ENCODE measurements at regions not wholly inside any gene's neighbourhood (a gene's known extent, or its start where the extent isn't known, plus 50 kb on each side); places are given as distances from the start of the nearest gene placed in this dataset.

GRCh38 chr17:68135141-68135887 is 99.8 kb downstream of the KPNA2 start:
- no peak for DNase-seq
- no peaks in the 10 kb centered on the region for H3K27me3 ChIP-seq (replicated peaks in 2 of 5; ENCODE audit: control insufficient read depth in 4 of 5, insufficient read depth in 5 of 5, low read length in 4 of 5)
- peaks cover 0 to 11% (median 0%) of the 10 kb centered on the region in 4 experiments for H3K4me1 ChIP-seq (ENCODE audit: control extremely low read depth in 1 of 4, control insufficient read depth in 4 of 4, insufficient read depth in 4 of 4, low read length in 3 of 4)
- ChIA-PET CTCF (interaction anchor here (1.2 to 1.3 kb wide), 2 partner anchors 61 to 322 kb away, joined by 3 read pairs; partner anchors contain the start of gene WIPI1), POLR2A (no interaction called here)
- H3K27ac ChIP-seq (ENCODE audit: insufficient read depth in 1 of 2, low read depth in 1 of 2, low read length in 2 of 2, poor library complexity in 1 of 2, severe bottlenecking in 2 of 2), result no peak overlapping the region
- no peak overlapping the region for H3K4me3 ChIP-seq (ENCODE audit: control insufficient read depth in 1 of 7, extremely low read depth in 1 of 7, insufficient read depth in 4 of 7, low read depth in 2 of 7, low read length in 6 of 7)
- peaks cover 2 to 12% (median 6%) of the 10 kb centered on the region in 4 experiments for H3K36me3 ChIP-seq (ENCODE audit: control insufficient read depth in 4 of 4, insufficient read depth in 4 of 4, low read length in 3 of 4)
- no peaks in the 10 kb centered on the region for H3K9me3 ChIP-seq (ENCODE audit: control extremely low read depth in 1 of 5, control insufficient read depth in 4 of 5, insufficient read depth in 2 of 5, low read depth in 1 of 5, low read length in 4 of 5)
- 98% methylated on average over 32 of the region's 40 CpGs for WGBS (ENCODE audit: insufficient coverage)

GRCh38 chr17:68141050-68141449 is 105.5 kb downstream of the KPNA2 start:
- Histone ChIP-seq H3K9me3 (ENCODE audit: control extremely low read depth in 1 of 5, control insufficient read depth in 4 of 5, insufficient read depth in 2 of 5, low read depth in 1 of 5, low read length in 4 of 5) (no peaks in the 10 kb centered on the region), H3K4me1 (ENCODE audit: control extremely low read depth in 1 of 4, control insufficient read depth in 4 of 4, insufficient read depth in 4 of 4, low read length in 3 of 4) (no peaks in the 10 kb centered on the region), H3K27me3 (replicated peaks in 2 of 5; ENCODE audit: control insufficient read depth in 4 of 5, insufficient read depth in 5 of 5, low read length in 4 of 5) (no peaks in the 10 kb centered on the region), H3K36me3 (ENCODE audit: control insufficient read depth in 4 of 4, insufficient read depth in 4 of 4, low read length in 3 of 4) (no peaks in the 10 kb centered on the region), H3K27ac (ENCODE audit: insufficient read depth in 1 of 2, low read depth in 1 of 2, low read length in 2 of 2, poor library complexity in 1 of 2, severe bottlenecking in 2 of 2) (no peak overlapping the region), H3K4me3 (ENCODE audit: control insufficient read depth in 1 of 7, extremely low read depth in 1 of 7, insufficient read depth in 4 of 7, low read depth in 2 of 7, low read length in 6 of 7) (no peak overlapping the region)
- no peak for DNase-seq
- POLR2A ChIA-PET, result no interaction called here
- WGBS (ENCODE audit: insufficient coverage), result 91% methylated on average over 1 of the region's 3 CpGs
- CTCF ChIA-PET, result no interaction called here

GRCh38 chr17:68142595-68142994 is 105.2 kb upstream of the AMZ2 start:
- no CpG with 5 or more reads among the region's 1 CpG for WGBS (ENCODE audit: insufficient coverage)
- POLR2A ChIA-PET, result no interaction called here
- no peaks in the 10 kb centered on the region for H3K36me3 ChIP-seq (ENCODE audit: control insufficient read depth in 4 of 4, insufficient read depth in 4 of 4, low read length in 3 of 4)
- no peak for DNase-seq
- no peaks in the 10 kb centered on the region for H3K9me3 ChIP-seq (ENCODE audit: control extremely low read depth in 1 of 5, control insufficient read depth in 4 of 5, insufficient read depth in 2 of 5, low read depth in 1 of 5, low read length in 4 of 5)
- H3K27ac ChIP-seq (ENCODE audit: insufficient read depth in 1 of 2, low read depth in 1 of 2, low read length in 2 of 2, poor library complexity in 1 of 2, severe bottlenecking in 2 of 2), result no peak overlapping the region
- H3K4me3 ChIP-seq (ENCODE audit: control insufficient read depth in 1 of 7, extremely low read depth in 1 of 7, insufficient read depth in 4 of 7, low read depth in 2 of 7, low read length in 6 of 7), result no peak overlapping the region
- H3K4me1 ChIP-seq (ENCODE audit: control extremely low read depth in 1 of 4, control insufficient read depth in 4 of 4, insufficient read depth in 4 of 4, low read length in 3 of 4), result no peaks in the 10 kb centered on the region
- CTCF ChIA-PET, result interaction anchor here (0.6 kb wide), 1 partner anchor 17 kb away, joined by 3 read pairs; no protein-coding TSS in a partner anchor
- H3K27me3 ChIP-seq (replicated peaks in 2 of 5; ENCODE audit: control insufficient read depth in 4 of 5, insufficient read depth in 5 of 5, low read length in 4 of 5), result no peaks in the 10 kb centered on the region

GRCh38 chr17:68143425-68143824 is 104.4 kb upstream of the AMZ2 start:
- no peaks in the 10 kb centered on the region for H3K36me3 ChIP-seq (ENCODE audit: control insufficient read depth in 4 of 4, insufficient read depth in 4 of 4, low read length in 3 of 4)
- H3K9me3 ChIP-seq (ENCODE audit: control extremely low read depth in 1 of 5, control insufficient read depth in 4 of 5, insufficient read depth in 2 of 5, low read depth in 1 of 5, low read length in 4 of 5), result no peaks in the 10 kb centered on the region
- H3K27me3 ChIP-seq (replicated peaks in 2 of 5; ENCODE audit: control insufficient read depth in 4 of 5, insufficient read depth in 5 of 5, low read length in 4 of 5), result no peaks in the 10 kb centered on the region
- no CpG with 5 or more reads among the region's 2 CpGs for WGBS (ENCODE audit: insufficient coverage)
- no peaks in the 10 kb centered on the region for H3K4me1 ChIP-seq (ENCODE audit: control extremely low read depth in 1 of 4, control insufficient read depth in 4 of 4, insufficient read depth in 4 of 4, low read length in 3 of 4)
- ChIA-PET CTCF (no interaction called here), POLR2A (no interaction called here)
- no peak overlapping the region for H3K27ac ChIP-seq (ENCODE audit: insufficient read depth in 1 of 2, low read depth in 1 of 2, low read length in 2 of 2, poor library complexity in 1 of 2, severe bottlenecking in 2 of 2)
- no peak for DNase-seq
- H3K4me3 ChIP-seq (ENCODE audit: control insufficient read depth in 1 of 7, extremely low read depth in 1 of 7, insufficient read depth in 4 of 7, low read depth in 2 of 7, low read length in 6 of 7), result no peak overlapping the region

GRCh38 chr17:68145088-68145487 is 102.8 kb upstream of the AMZ2 start:
- Histone ChIP-seq H3K4me1 (ENCODE audit: control extremely low read depth in 1 of 4, control insufficient read depth in 4 of 4, insufficient read depth in 4 of 4, low read length in 3 of 4) (no peaks in the 10 kb centered on the region), H3K27ac (ENCODE audit: insufficient read depth in 1 of 2, low read depth in 1 of 2, low read length in 2 of 2, poor library complexity in 1 of 2, severe bottlenecking in 2 of 2) (no peak overlapping the region), H3K9me3 (ENCODE audit: control extremely low read depth in 1 of 5, control insufficient read depth in 4 of 5, insufficient read depth in 2 of 5, low read depth in 1 of 5, low read length in 4 of 5) (no peaks in the 10 kb centered on the region), H3K27me3 (replicated peaks in 2 of 5; ENCODE audit: control insufficient read depth in 4 of 5, insufficient read depth in 5 of 5, low read length in 4 of 5) (no peaks in the 10 kb centered on the region), H3K36me3 (ENCODE audit: control insufficient read depth in 4 of 4, insufficient read depth in 4 of 4, low read length in 3 of 4) (no peaks in the 10 kb centered on the region), H3K4me3 (ENCODE audit: control insufficient read depth in 1 of 7, extremely low read depth in 1 of 7, insufficient read depth in 4 of 7, low read depth in 2 of 7, low read length in 6 of 7) (no peak overlapping the region)
- CTCF ChIA-PET, result interaction anchor here (0.5 kb wide), 1 partner anchor 89 kb away, joined by 3 read pairs; no protein-coding TSS in a partner anchor
- POLR2A ChIA-PET, result no interaction called here
- DNase-seq, result no peak

GRCh38 chr17:68148936-68149335 is 98.9 kb upstream of the AMZ2 start:
- DNase-seq, result no peak
- ChIA-PET CTCF (no interaction called here), POLR2A (no interaction called here)
- Histone ChIP-seq H3K27ac (ENCODE audit: insufficient read depth in 1 of 2, low read depth in 1 of 2, low read length in 2 of 2, poor library complexity in 1 of 2, severe bottlenecking in 2 of 2) (no peak overlapping the region), H3K27me3 (replicated peaks in 2 of 5; ENCODE audit: control insufficient read depth in 4 of 5, insufficient read depth in 5 of 5, low read length in 4 of 5) (no peaks in the 10 kb centered on the region), H3K36me3 (ENCODE audit: control insufficient read depth in 4 of 4, insufficient read depth in 4 of 4, low read length in 3 of 4) (no peaks in the 10 kb centered on the region), H3K4me3 (ENCODE audit: control insufficient read depth in 1 of 7, extremely low read depth in 1 of 7, insufficient read depth in 4 of 7, low read depth in 2 of 7, low read length in 6 of 7) (no peak overlapping the region), H3K9me3 (ENCODE audit: control extremely low read depth in 1 of 5, control insufficient read depth in 4 of 5, insufficient read depth in 2 of 5, low read depth in 1 of 5, low read length in 4 of 5) (no peaks in the 10 kb centered on the region), H3K4me1 (ENCODE audit: control extremely low read depth in 1 of 4, control insufficient read depth in 4 of 4, insufficient read depth in 4 of 4, low read length in 3 of 4) (no peaks in the 10 kb centered on the region)
- 100% methylated on average over 1 of the region's 3 CpGs for WGBS (ENCODE audit: insufficient coverage)

- Histone ChIP-seq H3K9me3 (ENCODE audit: control extremely low read depth in 1 of 5, control insufficient read depth in 4 of 5, insufficient read depth in 2 of 5, low read depth in 1 of 5, low read length in 4 of 5) (no peaks in the 10 kb centered on the region), H3K27ac (ENCODE audit: insufficient read depth in 1 of 2, low read depth in 1 of 2, low read length in 2 of 2, poor library complexity in 1 of 2, severe bottlenecking in 2 of 2) (no peak overlapping the region), H3K4me1 (ENCODE audit: control extremely low read depth in 1 of 4, control insufficient read depth in 4 of 4, insufficient read depth in 4 of 4, low read length in 3 of 4) (no peaks in the 10 kb centered on the region), H3K4me3 (ENCODE audit: control insufficient read depth in 1 of 7, extremely low read depth in 1 of 7, insufficient read depth in 4 of 7, low read depth in 2 of 7, low read length in 6 of 7) (no peak overlapping the region), H3K36me3 (ENCODE audit: control insufficient read depth in 4 of 4, insufficient read depth in 4 of 4, low read length in 3 of 4) (no peaks in the 10 kb centered on the region), H3K27me3 (replicated peaks in 2 of 5; ENCODE audit: control insufficient read depth in 4 of 5, insufficient read depth in 5 of 5, low read length in 4 of 5) (no peaks in the 10 kb centered on the region)
- ChIA-PET POLR2A (no interaction called here), CTCF (no interaction called here)
- 96% methylated on average over 18 of the region's 18 CpGs for WGBS (ENCODE audit: insufficient coverage)
- DNase-seq, result no peak
Measured at GRCh38 chr17:68152161-68152571, 95.7 kb upstream of the AMZ2 start.
